ENCODE measurements at regions not wholly inside any gene's neighbourhood (a gene's known extent, or its start where the extent isn't known, plus 50 kb on each side); places are given as distances from the start of the nearest gene placed in this dataset.
"Not testable (repeated sequence)": the region's sequence is repeated elsewhere in the genome, so short reads cannot be mapped to it uniquely, and the experiment has no call there.

DNA sequence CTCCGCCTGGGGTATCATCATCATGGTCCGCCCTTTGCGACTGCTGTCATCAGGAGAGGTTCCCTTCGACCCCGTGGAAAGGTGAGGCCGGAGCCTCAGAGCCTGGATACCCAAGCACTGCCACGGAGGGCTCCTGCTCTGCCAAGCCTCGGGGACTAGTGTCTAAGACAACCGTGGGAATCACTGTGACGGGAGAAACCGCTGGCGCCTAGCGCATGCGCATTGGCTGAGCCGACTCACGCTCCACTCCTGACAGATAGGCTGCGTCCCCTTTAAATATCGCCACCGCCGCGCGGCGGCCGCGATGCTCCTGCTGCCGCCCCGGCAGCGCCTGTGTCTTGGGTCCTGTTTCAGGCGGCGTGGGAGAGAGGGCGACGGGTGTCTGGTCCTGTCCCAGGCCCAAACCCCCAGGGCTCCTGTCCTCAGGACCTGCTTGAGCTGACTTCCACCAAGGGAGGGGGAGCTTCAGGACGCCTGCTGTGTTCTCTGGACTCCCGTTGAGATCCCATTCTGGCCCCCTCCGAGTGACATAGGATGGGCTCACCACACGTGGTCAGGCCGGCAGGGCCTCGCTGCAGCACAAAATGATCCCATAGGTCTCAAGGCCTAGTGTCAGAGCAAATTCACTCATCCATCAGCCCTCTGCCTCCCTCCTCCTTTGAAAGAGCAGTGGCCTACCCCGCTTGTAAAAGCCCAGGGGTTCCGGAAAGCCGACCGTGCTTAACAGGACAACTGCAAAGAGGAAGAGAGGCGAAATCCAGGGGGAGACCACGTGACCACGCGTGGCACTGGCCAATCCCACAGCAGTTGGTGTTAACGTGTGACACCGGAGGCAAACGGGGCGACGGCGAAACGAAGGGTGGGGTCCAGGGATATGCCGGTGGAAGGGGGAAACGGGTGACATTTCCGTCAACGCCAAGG, 707.2 kb upstream of the TPTE start:
- not testable (repeated sequence) for H3K27me3 ChIP-seq (ENCODE audit: insufficient read depth, poor library complexity, severe bottlenecking); DNase-seq (ENCODE audit: low read depth in 1 of 2, low spot score in 1 of 2); H3K4me3 ChIP-seq (replicated peaks; ENCODE audit: insufficient read depth, low read length); H3K27ac ChIP-seq (replicated peaks)

DNA sequence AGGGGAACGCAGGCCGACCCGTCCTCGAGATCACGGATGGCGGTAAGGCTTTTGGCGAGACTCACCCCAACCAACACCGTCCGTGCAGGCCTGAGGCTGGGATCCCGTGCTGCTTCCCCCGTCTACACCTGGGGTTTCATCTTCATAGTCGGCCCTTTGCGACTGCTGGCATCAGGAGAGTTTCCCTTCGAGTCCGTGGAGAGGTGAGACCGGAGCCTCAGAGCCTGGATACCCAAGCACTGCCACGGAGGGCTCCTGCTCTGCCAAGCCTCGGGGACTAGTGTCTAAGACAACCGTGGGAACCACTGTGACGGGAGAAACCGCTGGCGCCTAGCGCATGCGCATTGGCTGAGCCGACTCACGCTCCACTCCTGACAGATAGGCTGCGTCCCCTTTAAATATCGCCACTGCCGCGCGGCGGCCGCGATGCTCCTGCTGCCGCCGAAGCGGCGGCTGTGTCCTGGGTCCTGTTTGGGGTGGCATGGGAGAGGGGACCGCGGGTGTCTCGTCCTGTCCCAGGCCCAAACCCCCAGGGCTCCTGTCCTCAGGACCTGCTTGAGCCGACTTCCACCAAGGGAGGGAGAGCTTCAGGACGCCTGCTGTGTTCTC, 706.1 kb upstream of the TPTE start:
- H3K27me3 ChIP-seq (ENCODE audit: insufficient read depth, poor library complexity, severe bottlenecking); H3K4me3 ChIP-seq (replicated peaks; ENCODE audit: insufficient read depth, low read length); DNase-seq (ENCODE audit: low read depth in 1 of 2, low spot score in 1 of 2); H3K27ac ChIP-seq (replicated peaks): not testable (repeated sequence)

DNA sequence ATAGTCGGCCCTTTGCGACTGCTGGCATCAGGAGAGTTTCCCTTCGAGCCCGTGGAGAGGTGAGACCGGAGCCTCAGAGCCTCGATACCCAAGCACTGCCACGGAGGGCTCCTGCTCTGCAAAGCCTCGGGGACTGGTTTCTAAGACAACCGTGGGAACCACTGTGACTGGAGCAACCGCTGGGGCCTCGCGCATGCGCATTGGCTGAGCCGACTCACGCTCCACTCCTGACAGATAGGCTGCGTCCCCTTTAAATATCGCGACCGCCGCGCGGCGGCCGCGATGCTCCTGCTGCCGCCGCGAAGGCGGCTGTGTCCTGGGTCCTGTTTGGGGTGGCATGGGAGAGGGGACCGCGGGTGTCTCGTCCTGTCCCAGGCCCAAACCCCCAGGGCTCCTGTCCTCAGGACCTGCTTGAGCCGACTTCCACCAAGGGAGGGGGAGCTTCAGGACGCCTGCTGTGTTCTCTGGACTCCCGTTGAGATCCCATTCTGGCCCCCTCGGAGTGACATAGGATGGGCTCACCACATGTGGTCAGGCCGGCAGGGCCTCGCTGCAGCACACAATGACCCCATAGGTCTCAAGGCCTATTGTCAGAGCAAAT, 704.5 kb upstream of the TPTE start:
- H3K27ac ChIP-seq (replicated peaks); DNase-seq (ENCODE audit: low read depth in 1 of 2, low spot score in 1 of 2); H3K4me3 ChIP-seq (replicated peaks; ENCODE audit: insufficient read depth, low read length); H3K27me3 ChIP-seq (ENCODE audit: insufficient read depth, poor library complexity, severe bottlenecking): not testable (repeated sequence)

DNA sequence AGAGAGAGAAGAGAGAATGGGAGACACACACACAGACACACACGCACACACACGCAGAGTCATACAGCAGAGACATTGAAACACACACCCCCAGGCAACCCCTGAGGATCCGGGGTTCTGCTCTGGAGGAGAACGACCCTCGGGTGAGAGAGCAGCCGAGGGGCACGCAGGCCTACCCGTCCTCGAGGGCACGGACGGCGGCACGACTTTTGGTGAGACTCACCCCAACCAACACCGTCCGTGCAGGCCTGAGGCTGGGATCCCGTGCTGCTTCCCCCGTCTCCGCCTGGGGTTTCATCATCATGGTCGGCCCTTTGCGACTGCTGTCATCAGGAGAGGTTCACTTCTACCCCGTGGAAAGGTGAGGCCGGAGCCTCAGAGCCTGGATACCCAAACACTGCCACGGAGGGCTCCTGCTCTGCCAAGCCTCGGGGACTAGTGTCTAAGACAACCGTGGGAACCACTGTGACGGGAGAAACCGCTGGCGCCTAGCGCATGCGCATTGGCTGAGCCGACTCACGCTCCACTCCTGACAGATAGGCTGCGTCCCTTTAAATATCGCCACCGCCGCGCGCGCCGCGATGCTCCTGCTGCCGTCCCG, 703.4 kb upstream of the TPTE start:
- not testable (repeated sequence) for DNase-seq (ENCODE audit: low read depth in 1 of 2, low spot score in 1 of 2); H3K27me3 ChIP-seq (ENCODE audit: insufficient read depth, poor library complexity, severe bottlenecking); H3K4me3 ChIP-seq (replicated peaks; ENCODE audit: insufficient read depth, low read length); H3K27ac ChIP-seq (replicated peaks)

DNA sequence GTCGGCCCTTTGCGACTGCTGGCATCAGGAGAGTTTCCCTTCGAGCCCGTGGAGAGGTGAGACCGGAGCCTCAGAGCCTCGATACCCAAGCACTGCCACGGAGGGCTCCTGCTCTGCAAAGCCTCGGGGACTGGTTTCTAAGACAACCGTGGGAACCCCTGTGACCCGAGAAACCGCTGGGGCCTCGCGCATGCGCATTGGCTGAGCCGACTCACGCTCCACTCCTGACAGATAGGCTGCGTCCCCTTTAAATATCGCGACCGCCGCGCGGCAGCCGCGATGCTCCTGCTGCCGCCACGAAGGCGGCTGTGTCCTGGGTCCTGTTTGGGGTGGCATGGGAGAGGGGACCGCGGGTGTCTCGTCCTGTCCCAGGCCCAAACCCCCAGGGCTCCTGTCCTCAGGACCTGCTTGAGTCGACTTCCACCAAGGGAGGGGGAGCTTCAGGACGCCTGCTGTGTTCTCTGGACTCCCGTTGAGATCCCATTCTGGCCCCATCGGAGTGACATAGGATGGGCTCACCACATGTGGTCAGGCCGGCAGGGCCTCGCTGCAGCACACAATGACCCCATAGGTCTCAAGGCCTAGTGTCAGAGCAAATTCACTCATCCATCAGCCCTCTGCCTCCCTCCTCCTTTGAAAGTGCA, 701.7 kb upstream of the TPTE start:
- H3K27me3 ChIP-seq (ENCODE audit: insufficient read depth, poor library complexity, severe bottlenecking); DNase-seq (ENCODE audit: low read depth in 1 of 2, low spot score in 1 of 2); H3K27ac ChIP-seq (replicated peaks); H3K4me3 ChIP-seq (replicated peaks; ENCODE audit: insufficient read depth, low read length): not testable (repeated sequence)

DNA sequence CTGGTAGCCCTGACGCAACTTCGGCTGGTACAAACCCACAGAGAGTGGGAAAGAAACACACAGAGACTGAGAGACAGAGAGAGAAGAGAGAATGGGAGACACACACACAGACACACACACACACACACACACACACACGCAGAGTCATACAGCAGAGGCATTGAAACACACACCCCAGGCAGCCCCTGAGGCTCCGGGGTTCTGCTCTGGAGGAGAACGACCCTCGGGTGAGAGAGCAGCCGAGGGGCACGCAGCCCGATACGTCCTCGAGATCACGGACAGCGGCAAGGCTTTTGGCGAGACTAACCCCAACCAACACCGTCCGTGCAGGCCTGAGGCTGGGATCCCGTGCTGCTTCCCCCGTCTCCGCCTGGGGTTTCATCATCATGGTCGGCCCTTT, 700.8 kb upstream of the TPTE start:
- H3K27me3 ChIP-seq (ENCODE audit: insufficient read depth, poor library complexity, severe bottlenecking); H3K27ac ChIP-seq (replicated peaks); H3K4me3 ChIP-seq (replicated peaks; ENCODE audit: insufficient read depth, low read length); DNase-seq (ENCODE audit: low read depth in 1 of 2, low spot score in 1 of 2): not testable (repeated sequence)

DNA sequence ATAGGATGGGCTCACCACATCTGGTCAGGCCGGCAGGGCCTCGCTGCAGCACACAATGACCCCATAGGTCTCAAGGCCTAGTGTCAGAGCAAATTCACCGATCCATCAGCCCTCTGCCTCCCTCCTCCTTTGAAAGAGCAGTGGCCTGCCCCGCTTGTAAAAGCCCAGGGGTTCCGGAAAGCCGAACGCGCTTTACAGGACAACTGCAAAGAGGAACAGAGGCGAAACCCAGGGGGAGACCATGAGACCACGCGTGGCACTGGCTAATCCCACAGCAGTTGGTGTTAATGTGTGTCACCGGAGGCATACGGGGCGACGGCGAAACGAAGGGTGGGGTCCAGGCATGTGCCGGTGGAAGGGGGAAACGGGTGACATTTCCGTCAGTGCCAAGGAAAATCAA, 699.9 kb upstream of the TPTE start:
- not testable (repeated sequence) for H3K4me3 ChIP-seq (replicated peaks; ENCODE audit: insufficient read depth, low read length); DNase-seq (ENCODE audit: low read depth in 1 of 2, low spot score in 1 of 2)

DNA sequence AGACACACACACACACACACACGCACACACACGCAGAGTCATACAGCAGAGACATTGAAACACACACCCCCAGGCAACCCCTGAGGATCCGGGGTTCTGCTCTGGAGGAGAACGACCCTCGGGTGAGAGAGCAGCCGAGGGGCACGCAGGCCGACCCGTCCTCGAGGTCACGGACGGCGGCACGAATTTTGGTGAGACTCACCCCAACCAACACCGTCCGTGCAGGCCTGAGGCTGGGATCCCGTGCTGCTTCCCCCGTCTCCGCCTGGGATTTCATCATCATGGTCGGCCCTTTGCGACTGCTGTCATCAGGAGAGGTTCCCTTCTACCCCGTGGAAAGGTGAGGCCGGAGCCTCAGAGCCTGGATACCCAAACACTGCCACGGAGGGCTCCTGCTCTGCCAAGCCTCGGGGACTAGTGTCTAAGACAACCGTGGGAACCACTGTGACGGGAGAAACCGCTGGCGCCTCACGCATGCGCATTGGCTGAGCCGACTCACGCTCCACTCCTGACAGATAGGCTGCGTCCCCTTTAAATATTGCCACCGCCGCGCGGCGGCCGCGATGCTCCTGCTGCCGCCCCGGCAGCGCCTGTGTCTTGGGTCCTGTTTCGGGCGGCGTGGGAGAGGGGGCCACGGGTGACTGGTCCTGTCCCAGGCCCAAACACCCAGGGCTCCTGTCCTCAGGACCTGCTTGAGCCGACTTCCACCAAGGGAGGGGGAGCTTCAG, 699.1 kb upstream of the TPTE start:
- not testable (repeated sequence) for H3K27ac ChIP-seq (replicated peaks); DNase-seq (ENCODE audit: low read depth in 1 of 2, low spot score in 1 of 2); H3K4me3 ChIP-seq (replicated peaks; ENCODE audit: insufficient read depth, low read length); H3K27me3 ChIP-seq (ENCODE audit: insufficient read depth, poor library complexity, severe bottlenecking)

More for the DNA sequence above, 699.9 kb upstream of the TPTE start:
- H3K27ac ChIP-seq (replicated peaks); H3K27me3 ChIP-seq (ENCODE audit: insufficient read depth, poor library complexity, severe bottlenecking): not testable (repeated sequence)

DNA sequence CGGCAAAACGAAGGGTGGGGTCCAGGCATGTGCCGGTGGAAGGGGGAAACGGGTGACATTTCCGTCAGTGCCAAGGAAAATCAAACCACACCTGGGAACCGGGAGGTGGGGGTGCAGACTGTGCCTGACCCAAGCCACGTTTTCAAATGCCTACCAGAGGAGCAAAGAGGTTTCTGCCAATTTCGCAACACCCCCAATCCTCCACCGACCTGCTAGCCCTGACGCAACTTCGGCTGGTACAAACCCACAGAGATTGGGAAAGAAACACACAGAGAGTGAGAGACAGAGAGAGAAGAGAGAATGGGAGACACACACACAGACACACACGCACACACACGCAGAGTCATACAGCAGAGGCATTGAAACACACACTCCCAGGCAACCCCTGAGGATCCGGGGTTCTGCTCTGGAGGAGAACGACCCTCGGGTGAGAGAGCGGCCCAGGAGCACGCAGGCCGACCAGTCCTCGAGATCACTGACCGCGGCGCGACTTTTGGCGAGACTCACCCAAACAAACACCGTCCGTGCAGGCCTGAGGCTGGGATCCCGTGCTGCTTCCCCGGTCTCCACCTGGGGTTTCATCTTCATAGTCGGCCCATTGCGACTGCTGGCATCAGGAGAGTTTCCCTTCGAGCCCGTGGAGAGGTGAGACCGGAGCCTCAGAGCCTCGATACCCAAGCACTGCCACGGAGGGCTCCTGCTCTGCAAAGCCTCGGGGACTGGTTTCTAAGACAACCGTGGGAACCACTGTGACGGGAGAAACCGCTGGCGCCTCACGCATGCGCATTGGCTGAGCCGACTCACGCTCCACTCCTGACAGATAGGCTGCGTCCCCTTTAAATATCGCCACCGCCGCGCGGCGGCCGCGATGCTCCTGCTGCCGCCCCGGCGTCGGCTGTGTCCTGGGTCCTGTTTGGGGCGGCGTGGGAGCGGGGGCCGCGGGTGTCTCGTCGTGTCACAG, 697.9 kb upstream of the TPTE start:
- H3K27ac ChIP-seq (replicated peaks); H3K4me3 ChIP-seq (replicated peaks; ENCODE audit: insufficient read depth, low read length); H3K27me3 ChIP-seq (ENCODE audit: insufficient read depth, poor library complexity, severe bottlenecking): not testable (repeated sequence)
- DNase-seq (ENCODE audit: low read depth in 1 of 2, low spot score in 1 of 2) = peak in 1 of 2 experiments; percentile 68

DNA sequence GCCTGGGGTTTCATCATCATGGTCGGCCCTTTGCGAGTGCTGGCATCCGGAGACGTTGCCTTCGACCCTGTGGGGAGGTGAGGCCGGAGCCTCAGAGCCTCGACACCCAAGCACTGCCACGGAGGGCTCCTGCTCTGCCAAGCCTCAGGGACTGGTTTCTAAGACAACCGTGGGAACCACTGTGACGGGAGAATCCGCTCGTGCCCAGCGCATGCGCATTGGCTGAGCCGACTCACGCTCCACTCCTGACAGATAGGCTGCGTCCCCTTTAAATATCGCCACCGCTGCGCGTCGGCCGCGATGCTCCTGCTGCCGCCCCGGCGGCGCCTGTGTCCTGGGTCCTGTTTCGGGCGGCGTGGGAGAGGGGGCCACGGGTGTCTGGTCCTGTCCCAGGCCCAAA, 690.6 kb upstream of the TPTE start:
- not testable (repeated sequence) for DNase-seq (ENCODE audit: low read depth in 1 of 2, low spot score in 1 of 2); H3K27me3 ChIP-seq (ENCODE audit: insufficient read depth, poor library complexity, severe bottlenecking); H3K27ac ChIP-seq (replicated peaks); H3K4me3 ChIP-seq (replicated peaks; ENCODE audit: insufficient read depth, low read length)

DNA sequence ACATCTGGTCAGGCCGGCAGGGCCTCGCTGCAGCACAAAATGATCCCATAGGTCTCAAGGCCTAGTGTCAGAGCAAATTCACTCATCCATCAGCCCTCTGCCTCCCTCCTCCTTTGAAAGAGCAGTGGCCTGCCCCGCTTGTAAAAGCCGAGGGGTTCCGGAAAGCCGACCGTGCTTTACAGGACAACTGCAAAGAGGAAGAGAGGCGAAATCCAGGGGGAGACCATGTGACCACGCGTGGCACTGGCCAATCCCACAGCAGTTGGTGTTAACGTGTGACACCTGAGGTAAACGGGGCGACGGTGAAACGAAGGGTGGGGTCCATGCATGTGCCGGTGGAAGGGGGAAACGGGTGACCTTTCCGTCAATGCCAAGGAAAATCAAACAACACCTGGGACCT, 688.6 kb upstream of the TPTE start:
- not testable (repeated sequence) for H3K27ac ChIP-seq (replicated peaks); DNase-seq (ENCODE audit: low read depth in 1 of 2, low spot score in 1 of 2); H3K27me3 ChIP-seq (ENCODE audit: insufficient read depth, poor library complexity, severe bottlenecking); H3K4me3 ChIP-seq (replicated peaks; ENCODE audit: insufficient read depth, low read length)

DNA sequence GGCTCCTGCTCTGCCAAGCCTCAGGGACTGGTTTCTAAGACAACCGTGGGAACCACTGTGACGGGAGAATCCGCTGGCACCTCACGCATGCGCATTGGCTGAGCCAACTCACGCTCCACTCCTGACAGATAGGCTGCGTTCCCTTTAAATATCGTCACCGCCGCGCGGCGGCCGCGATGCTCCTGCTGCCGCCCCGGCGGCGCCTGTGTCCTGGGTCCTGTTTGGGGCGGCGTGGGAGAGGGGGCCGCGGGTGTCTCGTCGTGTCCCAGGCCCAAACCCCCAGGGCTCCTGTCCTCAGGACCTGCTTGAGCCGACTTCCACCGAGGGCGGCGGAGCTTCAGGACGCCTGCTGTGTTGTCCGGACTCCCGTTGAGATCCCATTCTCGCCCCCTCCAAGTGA, 684.8 kb upstream of the TPTE start:
- H3K27me3 ChIP-seq (ENCODE audit: insufficient read depth, poor library complexity, severe bottlenecking); H3K4me3 ChIP-seq (replicated peaks; ENCODE audit: insufficient read depth, low read length); H3K27ac ChIP-seq (replicated peaks); DNase-seq (ENCODE audit: low read depth in 1 of 2, low spot score in 1 of 2): not testable (repeated sequence)

DNA sequence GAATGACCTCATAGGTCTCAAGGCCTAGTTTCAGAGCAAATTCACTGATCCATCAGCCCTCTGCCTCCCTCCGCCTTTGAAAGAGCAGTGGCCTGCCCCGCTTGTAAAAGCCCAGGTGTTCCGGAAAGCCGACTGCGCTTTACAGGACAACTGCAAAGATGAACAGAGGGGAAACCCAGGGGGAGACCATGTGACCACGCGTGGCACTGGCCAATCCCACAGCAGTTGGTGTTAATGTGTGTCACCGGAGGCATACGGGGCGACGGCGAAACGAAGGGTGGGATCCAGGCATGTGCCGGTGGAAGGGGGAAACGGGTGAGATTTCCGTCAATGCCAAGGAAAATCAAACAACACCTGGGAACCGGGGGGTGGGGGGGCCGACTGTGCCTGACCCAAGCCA, 684.4 kb upstream of the TPTE start:
- not testable (repeated sequence) for H3K4me3 ChIP-seq (replicated peaks; ENCODE audit: insufficient read depth, low read length); H3K27me3 ChIP-seq (ENCODE audit: insufficient read depth, poor library complexity, severe bottlenecking); DNase-seq (ENCODE audit: low read depth in 1 of 2, low spot score in 1 of 2); H3K27ac ChIP-seq (replicated peaks)

Data from HL-60 (cell line).